Osteoblast (primary cell): ENCODE measurements at regions not wholly inside any gene's neighbourhood (a gene's known extent, or its start where the extent isn't known, plus 50 kb on each side); places are given as distances from the start of the nearest gene placed in this dataset.
"Not testable (repeated sequence)": the region's sequence is repeated elsewhere in the genome, so short reads cannot be mapped to it uniquely, and the experiment has no call there.

Experiments
- DNase-seq: peaks from one replicate; pipeline ENCODE4 v3.0.0; 2011; ENCODE audit warnings: low spot score, mixed read lengths; ENCODE audit not compliant: insufficient read length; ENCODE audit errors: missing footprints
- H2AFZ ChIP-seq: 2 replicates; pipeline ENCODE4 v1.6.0; 2011; ENCODE audit warnings: mild to moderate bottlenecking, low read length
- H3K27ac ChIP-seq: 2 replicates; pipeline ENCODE4 v1.5.1; 2011; ENCODE audit warnings: mild to moderate bottlenecking, low read depth, low read length, moderate library complexity
- H3K27me3 ChIP-seq: 2 replicates; pipeline ENCODE4 v1.6.0; 2012; ENCODE audit warnings: mild to moderate bottlenecking, control low read depth, inconsistent platforms, low read length, moderate library complexity; ENCODE audit not compliant: insufficient read depth
- H3K36me3 ChIP-seq: 2 replicates; pipeline ENCODE4 v1.5.1; 2011; ENCODE audit warnings: mild to moderate bottlenecking, low read length, control low read depth, moderate library complexity; ENCODE audit not compliant: insufficient read depth
- H3K4me1 ChIP-seq: 2 replicates; pipeline ENCODE4 v1.5.1; 2011; ENCODE audit warnings: mild to moderate bottlenecking, low read length, control low read depth, moderate library complexity; ENCODE audit not compliant: insufficient read depth
- H3K4me2 ChIP-seq: 2 replicates; pipeline ENCODE4 v1.6.0; 2011; ENCODE audit warnings: mild to moderate bottlenecking, low read length; ENCODE audit not compliant: insufficient read depth
- H3K4me3 ChIP-seq: fragments of 200-600 bp; sonication (generic); 3 replicates; pipeline ENCODE4 v1.5.1; 2012; ENCODE audit warnings: mild to moderate bottlenecking, low read length, inconsistent platforms; ENCODE audit not compliant: insufficient read depth
- H3K79me2 ChIP-seq: 2 replicates; pipeline ENCODE4 v1.6.0; 2012; ENCODE audit warnings: mild to moderate bottlenecking, low read length, control low read depth, inconsistent platforms; ENCODE audit not compliant: insufficient read depth
- H3K9me3 ChIP-seq: 2 replicates; pipeline ENCODE4 v1.5.1; 2011; ENCODE audit warnings: low read depth, low read length, control low read depth
- H4K20me1 ChIP-seq: 2 replicates; pipeline ENCODE4 v1.6.0; 2012; ENCODE audit warnings: mild to moderate bottlenecking, low read length, control low read depth; ENCODE audit not compliant: insufficient read depth
- TF ChIP-seq, protein P1 (sequence below): IDR thresholded peaks from 2 replicates; pipeline ENCODE4 v1.5.1; 2011; ENCODE audit warnings: mild to moderate bottlenecking, low read depth, low read length, moderate library complexity; ENCODE audit errors: extremely low read depth

DNA sequence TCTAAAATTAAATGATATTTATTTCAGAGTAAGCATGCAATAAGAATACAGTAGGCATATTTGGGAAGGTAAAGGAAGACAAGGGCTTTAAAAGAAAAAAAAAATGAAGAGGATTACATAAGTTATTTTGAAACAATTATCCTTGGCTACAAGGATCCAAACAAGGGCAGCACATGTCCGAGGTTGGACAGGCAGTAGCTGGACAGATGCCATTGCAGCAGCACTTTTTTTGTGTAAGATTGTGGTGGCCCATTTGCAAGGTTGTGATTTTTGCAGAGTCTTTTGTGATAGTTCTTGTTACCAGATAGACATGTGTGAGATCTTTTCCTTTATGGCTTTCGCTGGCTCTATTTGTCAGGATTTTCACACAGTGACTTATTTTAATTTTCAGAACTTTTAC lies 89.4 kb upstream of the COG2 start:
- no peak overlapping the region for H3K4me2 ChIP-seq
- no peaks in the 10 kb centered on the region for H3K36me3 ChIP-seq
- peaks cover 15% of the 10 kb centered on the region for H3K27me3 ChIP-seq
- H3K9me3 ChIP-seq = no peaks in the 10 kb centered on the region
- no peak overlapping the region for H2AFZ ChIP-seq
- TF ChIP-seq, protein P1, sequence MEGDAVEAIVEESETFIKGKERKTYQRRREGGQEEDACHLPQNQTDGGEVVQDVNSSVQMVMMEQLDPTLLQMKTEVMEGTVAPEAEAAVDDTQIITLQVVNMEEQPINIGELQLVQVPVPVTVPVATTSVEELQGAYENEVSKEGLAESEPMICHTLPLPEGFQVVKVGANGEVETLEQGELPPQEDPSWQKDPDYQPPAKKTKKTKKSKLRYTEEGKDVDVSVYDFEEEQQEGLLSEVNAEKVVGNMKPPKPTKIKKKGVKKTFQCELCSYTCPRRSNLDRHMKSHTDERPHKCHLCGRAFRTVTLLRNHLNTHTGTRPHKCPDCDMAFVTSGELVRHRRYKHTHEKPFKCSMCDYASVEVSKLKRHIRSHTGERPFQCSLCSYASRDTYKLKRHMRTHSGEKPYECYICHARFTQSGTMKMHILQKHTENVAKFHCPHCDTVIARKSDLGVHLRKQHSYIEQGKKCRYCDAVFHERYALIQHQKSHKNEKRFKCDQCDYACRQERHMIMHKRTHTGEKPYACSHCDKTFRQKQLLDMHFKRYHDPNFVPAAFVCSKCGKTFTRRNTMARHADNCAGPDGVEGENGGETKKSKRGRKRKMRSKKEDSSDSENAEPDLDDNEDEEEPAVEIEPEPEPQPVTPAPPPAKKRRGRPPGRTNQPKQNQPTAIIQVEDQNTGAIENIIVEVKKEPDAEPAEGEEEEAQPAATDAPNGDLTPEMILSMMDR = no peak
- no peaks in the 10 kb centered on the region for H4K20me1 ChIP-seq
- no peaks in the 10 kb centered on the region for H3K79me2 ChIP-seq
- no peak for DNase-seq
- no peak overlapping the region for H3K27ac ChIP-seq
- no peak overlapping the region for H3K4me3 ChIP-seq
- H3K4me1 ChIP-seq = no peaks in the 10 kb centered on the region

DNA sequence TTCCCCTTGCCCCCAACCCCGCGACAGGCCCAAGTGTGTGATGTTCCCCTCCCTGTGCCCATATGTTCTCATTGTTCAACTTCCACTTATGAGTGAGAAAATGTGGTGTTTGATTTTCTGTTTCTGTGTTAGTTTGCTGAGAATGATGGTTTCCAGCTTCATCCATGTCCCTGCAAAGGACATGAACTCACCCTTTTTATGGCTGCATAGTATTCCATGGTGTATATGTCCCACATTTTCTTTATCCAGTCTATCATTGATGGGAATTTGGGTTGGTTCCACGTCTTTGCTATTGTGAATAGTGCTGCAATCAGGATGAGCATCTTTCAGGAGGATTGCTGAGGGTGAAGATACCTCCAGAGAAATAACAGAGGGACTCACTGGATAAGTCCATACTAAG lies 91.3 kb upstream of the COG2 start:
- not testable (repeated sequence) for H2AFZ ChIP-seq, H3K79me2 ChIP-seq, H3K27ac ChIP-seq, H3K4me1 ChIP-seq, H3K4me3 ChIP-seq, H4K20me1 ChIP-seq, H3K36me3 ChIP-seq, H3K9me3 ChIP-seq, H3K4me2 ChIP-seq, DNase-seq
- peaks cover 17% of the 10 kb centered on the region for H3K27me3 ChIP-seq

DNA sequence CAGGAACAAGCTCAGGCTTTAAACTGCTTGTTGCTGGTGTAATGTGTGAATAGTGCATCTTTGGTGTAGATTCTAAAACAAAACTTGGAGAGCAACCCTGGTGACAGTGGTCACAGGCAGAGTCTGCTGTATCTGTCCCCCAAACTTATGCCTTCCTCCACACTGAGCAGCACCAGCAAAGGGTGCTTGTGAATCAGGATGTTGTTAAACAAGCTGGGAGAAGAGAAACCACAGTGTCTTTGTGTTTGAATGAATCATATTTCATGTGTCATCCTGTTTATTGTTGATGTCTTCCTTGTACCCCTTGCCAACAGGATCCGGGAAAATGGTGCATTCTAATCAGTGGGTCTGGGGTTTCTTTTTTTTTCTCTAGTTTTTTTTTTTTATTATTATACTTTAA lies 91.9 kb upstream of the COG2 start:
- Histone ChIP-seq H3K79me2 (no peaks in the 10 kb centered on the region), H4K20me1 (no peaks in the 10 kb centered on the region), H3K4me3 (no peak overlapping the region), H3K36me3 (no peaks in the 10 kb centered on the region), H3K4me1 (no peaks in the 10 kb centered on the region), H3K27ac (no peak overlapping the region), H2AFZ (no peak overlapping the region), H3K27me3 (peaks cover 17% of the 10 kb centered on the region), H3K9me3 (no peaks in the 10 kb centered on the region), H3K4me2 (no peak overlapping the region)
- DNase-seq = no peak
- TF ChIP-seq, protein P1 = no peak

DNA sequence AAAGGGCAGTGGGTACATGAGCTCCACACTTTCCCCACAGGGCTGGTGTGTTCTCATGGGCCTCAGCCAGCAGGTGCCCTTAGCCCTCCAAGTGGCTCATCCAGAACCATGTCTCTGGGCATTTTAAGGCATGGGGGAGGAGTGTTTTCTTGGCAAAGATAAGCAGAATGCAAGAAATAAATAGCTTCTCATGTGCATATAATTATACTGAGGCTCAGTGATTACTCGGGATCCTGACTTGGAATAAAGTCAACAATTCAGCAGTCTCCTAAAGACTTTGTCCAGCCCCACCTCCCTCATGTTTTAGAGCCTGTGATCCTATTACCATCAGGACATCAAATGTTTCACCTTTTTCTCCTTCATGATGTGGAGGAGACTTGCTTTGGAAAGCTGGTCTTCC lies 92.7 kb upstream of the COG2 start:
- no peaks in the 10 kb centered on the region for H3K36me3 ChIP-seq
- H3K4me3 ChIP-seq = no peak overlapping the region
- no peaks in the 10 kb centered on the region for H3K4me1 ChIP-seq
- TF ChIP-seq, protein P1 = no peak
- no peak overlapping the region for H3K27ac ChIP-seq
- no peaks in the 10 kb centered on the region for H4K20me1 ChIP-seq
- no peak overlapping the region for H3K4me2 ChIP-seq
- no peak for DNase-seq
- no peaks in the 10 kb centered on the region for H3K9me3 ChIP-seq
- H2AFZ ChIP-seq = no peak overlapping the region
- H3K27me3 ChIP-seq = peaks cover 21% of the 10 kb centered on the region
- no peaks in the 10 kb centered on the region for H3K79me2 ChIP-seq

DNA sequence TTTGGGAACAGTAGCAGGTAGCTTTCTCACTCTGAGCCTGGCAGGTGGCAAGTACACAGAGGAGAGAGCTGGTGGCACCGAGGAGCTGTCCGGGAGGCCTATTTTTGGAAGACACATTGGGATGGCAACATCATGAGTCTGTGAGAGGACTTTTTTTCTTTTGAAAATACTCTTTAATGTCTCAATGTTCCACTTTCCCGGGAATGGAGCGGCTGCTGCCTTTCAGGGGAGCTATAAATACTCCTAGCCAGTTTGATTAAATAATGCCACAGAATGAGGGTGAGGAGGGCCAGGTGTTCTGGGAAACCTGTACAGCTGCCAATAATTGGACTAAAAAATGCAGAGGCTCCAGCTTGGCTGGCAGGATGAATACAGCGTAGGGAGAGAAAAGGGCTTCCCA lies 93.3 kb upstream of the COG2 start:
- no peak overlapping the region for H3K4me3 ChIP-seq
- no peaks in the 10 kb centered on the region for H3K79me2 ChIP-seq
- peaks cover 24% of the 10 kb centered on the region for H3K27me3 ChIP-seq
- no peaks in the 10 kb centered on the region for H3K4me1 ChIP-seq
- H3K27ac ChIP-seq = no peak overlapping the region
- no peak for DNase-seq
- no peaks in the 10 kb centered on the region for H3K9me3 ChIP-seq
- H3K36me3 ChIP-seq = no peaks in the 10 kb centered on the region
- TF ChIP-seq, protein P1 = no peak
- H3K4me2 ChIP-seq = no peak overlapping the region
- H4K20me1 ChIP-seq = no peaks in the 10 kb centered on the region
- no peak overlapping the region for H2AFZ ChIP-seq
